Islet precursor cell (in vitro differentiated cells): ENCODE measurements at regions not wholly inside any gene's neighbourhood (a gene's known extent, or its start where the extent isn't known, plus 50 kb on each side); places are given as distances from the start of the nearest gene placed in this dataset.
A peak's percentile ranks its signal among the peaks of the same experiment; 100 is the strongest.

Source experiments
- DNase-seq: peaks from one replicate; pipeline ENCODE4 v3.0.0-alpha.2; 2018

GRCh38 chr6:132868057-132868456, 53.7 kb downstream of the RPS12 start:
- DNase-seq: no peak

GRCh38 chr6:132872923-132873322, 58.6 kb downstream of the RPS12 start:
- no peak for DNase-seq

DNA sequence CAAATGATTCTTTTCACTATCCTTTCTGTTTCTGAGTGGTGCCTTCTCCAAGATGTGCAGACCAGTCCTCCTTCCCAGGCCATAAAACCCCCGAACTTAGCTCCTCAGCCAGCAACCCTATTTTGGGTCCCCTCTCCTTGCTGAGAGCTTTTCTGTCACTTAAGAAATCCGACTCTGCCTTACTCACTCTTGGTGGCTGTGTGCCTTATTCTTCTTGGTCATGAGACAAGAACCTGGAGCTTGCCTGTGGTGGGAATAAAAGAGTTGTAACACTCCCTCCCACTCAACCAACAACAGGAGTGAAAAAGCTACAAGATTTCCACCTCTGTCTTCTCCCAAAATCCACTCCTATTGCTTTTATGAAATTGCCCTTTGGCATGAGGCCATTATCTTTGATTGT, 62.6 kb downstream of the RPS12 start:
- DNase-seq: no peak

DNA sequence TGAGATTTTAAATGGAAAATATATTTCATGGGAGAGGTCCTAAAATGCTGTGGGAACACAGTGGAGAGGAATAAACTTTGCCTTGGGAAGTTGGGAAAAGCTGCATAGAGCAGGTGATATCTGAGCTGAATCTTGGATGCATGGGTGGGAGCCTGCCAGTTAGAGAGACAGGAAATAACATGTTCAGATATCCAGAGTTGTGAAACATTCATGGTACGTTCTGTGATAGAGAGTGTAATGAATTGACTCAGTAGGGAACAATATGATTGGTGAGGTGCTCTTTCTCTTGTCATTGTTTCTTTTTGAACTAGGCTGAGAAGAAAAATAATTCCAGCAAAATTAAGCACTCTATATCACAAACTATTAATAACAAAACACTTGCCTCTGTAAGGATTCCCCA, 72.8 kb downstream of the RPS12 start:
- no peak for DNase-seq

DNA sequence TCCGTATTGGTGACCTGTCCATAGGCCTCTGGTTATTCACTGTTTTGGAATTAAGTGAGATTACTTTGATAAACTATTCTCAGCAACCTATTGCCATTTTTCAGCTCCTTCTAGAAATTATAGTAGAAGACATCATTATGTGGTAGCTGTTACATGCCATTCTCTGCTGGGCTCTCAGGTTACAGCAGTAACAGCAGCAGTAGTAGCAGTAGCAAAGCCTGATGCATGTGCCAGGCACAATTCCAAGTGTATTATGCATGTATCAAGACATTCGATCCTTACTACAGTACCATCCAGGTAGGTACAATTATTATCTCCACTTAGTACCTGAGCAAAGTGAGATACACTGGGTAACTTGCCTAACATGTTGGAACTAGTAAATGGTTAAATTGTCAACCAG, 74.3 kb downstream of the RPS12 start:
- no peak for DNase-seq

DNA sequence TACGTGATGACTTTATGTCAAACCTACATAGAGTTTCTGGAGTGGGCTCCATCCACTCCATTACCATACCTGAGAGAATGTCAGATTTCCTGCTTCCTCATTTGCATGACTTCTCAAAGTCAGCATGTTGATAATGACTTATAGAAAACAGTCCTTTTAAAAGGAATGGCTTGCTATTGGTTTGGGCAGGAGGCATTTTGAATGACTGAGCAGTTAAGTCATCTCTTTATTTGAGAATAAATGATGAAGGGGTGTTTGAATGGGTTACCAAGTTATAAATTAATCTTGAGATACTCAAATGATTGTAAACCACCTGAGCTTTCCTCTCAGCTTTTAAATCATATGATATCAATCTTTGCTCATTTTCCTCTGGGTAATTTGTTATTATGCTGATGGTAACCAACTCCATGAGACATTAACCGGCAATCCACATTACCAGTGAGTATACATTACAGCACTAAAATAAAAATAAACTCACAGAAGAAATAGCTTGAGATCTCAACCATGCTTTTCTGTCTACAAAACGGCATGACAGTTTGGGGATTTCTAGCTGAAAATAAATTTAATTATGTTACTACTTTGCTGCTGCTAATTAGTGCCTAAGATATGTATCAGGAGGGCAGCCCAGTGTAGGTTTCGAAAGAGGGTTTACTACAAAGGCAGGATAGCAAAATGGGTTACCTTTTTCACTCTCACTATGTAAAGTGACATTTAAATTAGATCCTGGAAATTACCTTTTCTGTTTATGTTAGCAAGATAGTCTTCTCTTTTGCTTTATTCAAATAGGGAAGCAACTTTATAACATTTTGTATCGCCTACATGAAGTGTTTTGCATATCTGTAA, 78.8 kb downstream of the RPS12 start:
- DNase-seq: no peak

DNA sequence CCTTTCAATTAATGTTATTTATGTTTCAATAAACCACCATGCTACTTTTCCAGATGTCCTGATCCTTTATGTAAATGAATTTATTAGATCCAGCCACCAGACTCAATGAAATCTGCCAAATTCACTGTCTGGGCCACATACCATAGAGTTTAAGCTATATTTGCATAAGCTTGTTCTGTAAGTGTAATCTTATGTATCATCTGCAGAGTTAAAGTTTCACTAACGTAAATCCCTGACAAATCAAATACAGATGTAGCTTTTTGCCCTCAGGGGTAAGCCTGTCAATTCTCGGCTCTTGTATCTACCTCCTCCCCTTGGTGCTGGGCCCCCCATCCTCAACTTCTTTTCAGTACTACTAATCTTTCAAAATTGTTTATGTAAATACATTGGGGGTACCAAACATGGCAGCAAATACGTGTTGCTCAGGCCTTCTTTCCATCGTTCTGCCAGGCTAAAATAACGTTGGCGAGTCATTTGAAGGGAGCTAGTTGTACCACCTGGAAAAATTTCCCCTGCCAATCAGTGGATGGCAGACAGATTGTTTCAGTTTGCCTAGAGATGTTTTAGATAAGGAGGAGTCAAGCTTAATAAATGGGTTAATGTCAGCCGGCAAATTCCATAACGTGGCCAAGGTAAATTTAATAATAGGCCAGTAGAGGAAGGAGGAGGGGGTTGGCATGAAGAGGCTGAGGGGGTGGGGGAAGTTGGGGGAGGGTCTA, 79.6 kb downstream of the RPS12 start:
- DNase-seq: no peak

GRCh38 chr6:132898376-132898775, 84.0 kb downstream of the RPS12 start:
- DNase-seq: no peak

- no peak for DNase-seq
Measured at GRCh38 chr6:132900849-132901248, 86.5 kb downstream of the RPS12 start.

DNA sequence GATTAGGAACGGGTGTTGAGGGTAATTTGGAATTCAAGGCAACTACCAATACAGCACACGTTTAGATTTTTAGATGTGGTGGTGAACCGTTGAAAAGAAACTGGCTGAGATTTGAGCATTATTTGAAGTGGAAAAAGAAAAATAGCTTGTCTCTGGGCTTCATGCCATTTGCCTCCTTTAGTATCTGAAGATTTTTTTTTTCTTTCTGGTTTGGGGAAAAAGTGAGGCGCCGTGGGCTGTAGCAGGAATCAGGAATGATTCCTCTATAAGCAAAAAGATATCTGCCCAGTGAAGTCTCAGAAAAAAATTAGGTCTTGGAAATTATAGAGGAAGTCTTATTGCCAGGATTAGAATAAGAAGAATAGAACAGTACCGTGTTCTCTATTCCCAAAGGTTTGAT, 88.5 kb downstream of the RPS12 start:
- DNase-seq: no peak

DNA sequence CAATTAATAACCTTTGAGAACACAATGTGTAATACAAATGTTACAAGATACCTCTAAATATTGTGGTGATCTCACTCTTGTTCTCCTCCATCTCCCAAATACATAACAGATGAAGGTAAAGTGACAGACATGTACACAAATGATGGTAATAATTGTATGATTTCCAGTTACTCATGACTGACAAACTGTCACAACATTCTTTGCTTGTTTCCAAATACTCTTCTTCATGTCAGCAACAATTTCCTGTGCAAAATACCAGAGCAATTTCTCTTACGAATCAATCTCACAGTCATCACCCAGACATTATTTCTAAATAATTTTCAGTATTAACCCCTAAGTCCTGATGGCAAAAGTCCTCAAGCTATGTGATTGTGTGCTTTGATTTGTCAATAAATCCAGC, 92.9 kb downstream of the RPS12 start:
- no peak for DNase-seq

- peak; percentile 65 for DNase-seq
Measured at GRCh38 chr6:132907914-132908313, 93.5 kb downstream of the RPS12 start.

DNA sequence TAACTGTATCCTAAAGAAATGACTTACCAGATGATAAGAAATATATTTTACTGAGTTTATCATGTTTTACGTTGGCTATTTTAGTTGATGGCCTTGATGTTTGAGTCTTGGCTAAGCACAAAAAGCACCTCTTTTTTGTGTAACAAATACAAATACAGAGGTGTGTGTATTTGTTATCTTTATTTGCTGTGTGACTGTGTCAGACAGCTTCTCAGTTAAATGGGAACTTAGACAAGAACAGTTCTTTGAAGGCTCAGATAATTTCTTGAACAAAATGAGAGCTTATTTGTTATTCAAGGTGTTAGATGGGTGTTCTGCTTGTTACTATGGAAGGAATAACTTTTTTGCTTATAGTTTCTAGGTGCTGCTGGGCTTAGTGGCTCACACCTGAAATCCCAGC, 95.4 kb downstream of the RPS12 start:
- no peak for DNase-seq

- no peak for DNase-seq
Measured at GRCh38 chr6:132910759-132911158, 96.4 kb downstream of the RPS12 start.

GRCh38 chr6:132919045-132919860, 104.9 kb downstream of the RPS12 start:
- DNase-seq: peak; percentile 64

GRCh38 chr6:132927713-132928112, 113.3 kb downstream of the RPS12 start:
- no peak for DNase-seq

DNA sequence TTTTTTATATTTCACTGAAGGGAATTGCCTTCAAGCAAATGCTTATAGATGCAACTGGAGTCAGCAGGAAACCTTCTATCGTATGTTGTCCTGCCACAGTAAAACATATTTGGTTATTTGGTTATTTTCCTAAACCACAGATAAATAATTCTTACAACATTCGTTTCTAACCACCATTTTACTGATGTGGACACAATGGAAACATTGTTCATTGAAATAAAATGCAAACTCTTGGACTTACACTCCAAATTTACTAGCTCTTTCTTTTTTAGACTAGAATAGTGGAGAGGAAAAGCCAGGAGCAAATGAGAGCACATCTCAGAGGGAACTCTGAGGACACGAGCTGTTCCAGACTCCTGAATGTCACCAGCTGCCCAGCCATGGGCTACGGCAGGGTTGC, 114.8 kb downstream of the RPS12 start:
- no peak for DNase-seq

GRCh38 chr6:132931313-132931712, 116.9 kb downstream of the RPS12 start:
- DNase-seq: no peak

DNA sequence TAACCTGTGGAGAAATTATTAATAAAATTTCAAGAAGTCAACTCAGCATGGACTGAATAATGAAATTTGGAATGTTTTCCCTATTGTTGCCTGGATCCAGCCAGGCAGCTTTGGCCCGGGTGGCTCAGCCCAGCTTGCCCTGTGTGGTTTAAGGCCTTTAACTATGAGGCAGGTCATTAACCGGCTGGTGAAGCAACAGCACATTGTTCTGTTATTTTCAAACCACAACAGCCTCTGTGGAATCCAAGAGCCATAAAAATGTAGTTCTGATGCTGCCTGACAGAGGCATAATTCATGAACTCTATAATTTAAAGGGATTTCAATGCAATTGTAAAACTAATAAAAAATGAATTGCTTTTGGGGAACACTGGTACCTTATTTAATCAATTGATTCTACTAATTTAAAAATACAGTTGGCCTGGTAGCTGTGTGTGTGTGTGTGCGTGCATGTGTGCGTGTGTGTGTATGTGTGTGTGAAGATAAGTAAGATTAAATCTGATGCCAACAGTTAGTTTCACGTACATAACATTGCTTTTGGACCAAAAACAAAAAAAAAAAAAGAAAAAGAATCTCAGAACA, 117.7 kb downstream of the RPS12 start:
- peak; percentile 76 for DNase-seq

- DNase-seq: no peak
Measured at GRCh38 chr6:132932588-132932987, 118.2 kb downstream of the RPS12 start.

GRCh38 chr6:132933090-132933489, 118.7 kb downstream of the RPS12 start:
- no peak for DNase-seq

DNA sequence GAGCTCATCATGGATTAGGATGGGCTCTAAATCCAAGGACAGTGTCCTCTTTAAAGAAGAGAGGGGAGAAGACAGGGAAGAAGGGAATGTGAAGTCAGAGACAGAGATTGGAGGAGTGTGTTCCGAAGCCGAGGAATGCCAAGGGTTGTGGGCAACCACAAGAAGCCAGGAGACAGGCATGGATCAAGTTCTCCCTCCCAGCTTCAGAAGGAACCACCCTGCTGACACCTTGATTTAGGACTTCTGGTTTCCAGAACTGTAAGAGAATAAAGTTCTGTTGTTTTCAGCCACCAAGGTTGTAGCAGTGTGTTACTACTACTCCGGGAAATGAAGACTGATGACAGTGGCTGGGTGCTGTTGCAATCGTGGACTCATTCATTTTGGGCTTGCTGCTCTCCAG, 120.1 kb downstream of the RPS12 start:
- peak; percentile 57 for DNase-seq

DNA sequence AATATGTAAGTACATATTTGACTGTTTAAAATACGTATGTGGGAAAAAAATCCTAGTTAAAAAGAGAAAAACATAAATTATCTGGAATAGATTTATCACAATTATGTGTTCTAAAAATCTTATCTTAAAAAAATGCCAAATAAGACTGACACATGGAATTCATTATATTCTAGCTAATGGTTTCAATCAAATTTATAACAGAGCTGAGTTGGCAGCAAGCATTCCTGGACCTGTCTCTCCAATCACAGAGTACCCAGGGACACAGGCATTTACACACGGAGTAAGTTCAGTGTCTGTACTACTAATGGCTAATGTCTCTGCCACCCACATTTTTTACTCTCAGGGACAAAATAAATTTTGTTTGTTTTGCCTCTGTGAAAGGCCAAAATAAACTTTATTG, 122.3 kb downstream of the RPS12 start:
- DNase-seq: no peak
